ENCODE measurements at regions not wholly inside any gene's neighbourhood (a gene's known extent, or its start where the extent isn't known, plus 50 kb on each side); places are given as distances from the start of the nearest gene placed in this dataset.
A peak's percentile ranks its signal among the peaks of the same experiment; 100 is the strongest.

DNA sequence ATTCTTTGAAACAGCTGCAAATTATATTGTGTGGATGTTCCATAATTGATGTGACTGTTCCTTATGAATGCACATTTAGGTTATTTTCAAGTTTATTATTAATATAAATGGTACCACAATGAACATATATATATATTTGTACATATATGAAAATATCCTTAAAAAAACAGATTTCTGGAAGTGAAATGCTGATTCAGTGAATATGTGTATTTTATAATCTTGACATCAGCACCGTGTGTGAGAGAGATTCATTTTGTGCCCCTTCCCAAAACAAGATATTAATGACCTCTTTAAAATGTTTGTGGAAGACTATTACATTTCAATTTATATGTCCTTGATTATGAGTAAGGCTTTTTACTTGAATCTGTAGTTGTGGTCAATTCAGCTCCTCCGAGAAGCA lies 75.7 kb upstream of the PTPRT start:
- DNase-seq (no peak), ATAC-seq (no peak)
- POLR2A ChIA-PET = no interaction called here
- peaks cover 6% of the 10 kb centered on the region for H3K27me3 Mint-ChIP-seq
- CTCF ChIA-PET = no interaction called here
- intact Hi-C loops (cut with DNase I, micrococcal nuclease) = no loop called here
- no peaks in the 10 kb centered on the region for H3K9me3 Mint-ChIP-seq (ENCODE audit: low read depth)
- no peak overlapping the region for H3K27ac Mint-ChIP-seq
- H3K36me3 Mint-ChIP-seq (ENCODE audit: low read depth) = no peaks in the 10 kb centered on the region
- H3K4me1 Mint-ChIP-seq = no peaks in the 10 kb centered on the region
- no peak overlapping the region for H3K4me3 Mint-ChIP-seq

DNA sequence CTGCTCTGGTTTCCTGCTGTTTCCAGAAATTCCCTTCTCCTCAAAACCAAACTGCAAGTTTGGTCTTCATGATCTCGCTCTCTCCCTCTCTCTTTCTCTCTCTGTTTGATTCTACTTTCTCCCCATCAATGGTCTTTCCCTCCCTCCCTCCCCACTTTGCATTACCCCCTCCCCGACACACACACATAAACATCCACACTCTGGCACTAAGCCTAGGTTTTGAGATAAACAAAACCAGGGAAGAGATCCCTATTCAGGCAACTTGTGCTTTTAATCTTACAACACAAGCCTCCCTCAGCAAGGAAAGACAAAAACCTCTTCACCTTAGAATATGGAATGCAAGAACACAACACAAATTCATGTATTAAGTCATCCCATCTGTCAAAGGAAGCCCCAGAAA lies 73.5 kb upstream of the PTPRT start:
- H3K4me1 Mint-ChIP-seq = no peaks in the 10 kb centered on the region
- no peak for ATAC-seq
- ChIA-PET POLR2A (no interaction called here), CTCF (no interaction called here)
- H3K27ac Mint-ChIP-seq = no peak overlapping the region
- intact Hi-C loops (cut with DNase I, micrococcal nuclease) = no loop called here
- no peaks in the 10 kb centered on the region for H3K36me3 Mint-ChIP-seq (ENCODE audit: low read depth)
- DNase-seq = no peak
- H3K4me3 Mint-ChIP-seq = no peak overlapping the region
- H3K9me3 Mint-ChIP-seq (ENCODE audit: low read depth) = no peaks in the 10 kb centered on the region
- H3K27me3 Mint-ChIP-seq = peaks cover 6% of the 10 kb centered on the region

DNA sequence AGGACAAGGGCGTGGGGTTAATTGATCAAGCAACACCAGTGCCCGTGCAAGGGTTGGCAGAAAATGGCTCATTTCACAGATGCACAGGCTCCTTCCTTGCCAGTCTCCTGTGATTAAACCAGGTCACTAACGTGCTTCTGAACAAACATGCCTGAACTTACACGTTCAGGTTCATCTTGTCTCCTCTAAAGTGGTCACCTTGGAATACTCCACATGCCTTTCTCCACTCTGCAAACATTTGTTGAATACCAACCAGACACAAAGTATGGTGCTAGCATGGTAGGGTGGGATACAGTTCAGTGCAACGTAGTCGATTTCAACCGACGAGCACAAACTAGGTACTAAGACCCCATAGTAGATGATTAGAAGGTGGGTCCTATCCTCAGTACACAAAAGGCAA lies 72.6 kb upstream of the PTPRT start:
- Mint-ChIP-seq H3K9me3 (ENCODE audit: low read depth) (no peaks in the 10 kb centered on the region), H3K4me3 (no peak overlapping the region), H3K4me1 (no peaks in the 10 kb centered on the region), H3K27ac (no peak overlapping the region), H3K27me3 (peaks cover 6% of the 10 kb centered on the region), H3K36me3 (ENCODE audit: low read depth) (no peaks in the 10 kb centered on the region)
- ChIA-PET POLR2A (no interaction called here), CTCF (interaction anchor here (0.6 kb wide), 1 partner anchor 1305 kb away, joined by 4 read pairs; no protein-coding TSS in a partner anchor)
- no peak for ATAC-seq
- no peak for DNase-seq
- intact Hi-C loops (cut with DNase I, micrococcal nuclease) = no loop called here

DNA sequence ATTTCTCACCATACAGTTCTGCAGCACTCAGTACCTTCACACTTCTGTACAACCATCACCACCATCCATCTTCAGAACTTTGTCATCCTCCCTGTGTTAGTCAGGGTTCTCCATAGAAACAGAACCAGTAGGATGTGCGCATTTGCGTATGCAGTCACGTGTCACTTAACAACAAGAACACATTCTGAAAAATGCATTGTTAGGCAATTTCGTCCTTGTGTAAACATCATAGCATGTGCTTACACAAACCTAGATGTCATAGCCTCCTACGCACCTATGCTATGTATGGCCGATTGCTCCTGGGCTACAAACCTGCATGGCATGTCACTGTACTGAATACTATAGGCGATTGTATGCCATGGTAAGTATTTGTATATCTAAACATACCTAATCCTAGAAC lies 66.2 kb upstream of the PTPRT start:
- Mint-ChIP-seq H3K9me3 (ENCODE audit: low read depth) (no peaks in the 10 kb centered on the region), H3K27ac (no peak overlapping the region), H3K27me3 (peaks cover 4% of the 10 kb centered on the region), H3K4me1 (no peaks in the 10 kb centered on the region), H3K4me3 (no peak overlapping the region), H3K36me3 (ENCODE audit: low read depth) (no peaks in the 10 kb centered on the region)
- intact Hi-C loops (cut with DNase I, micrococcal nuclease) = no loop called here
- no peak for ATAC-seq
- CTCF ChIA-PET = no interaction called here
- POLR2A ChIA-PET = no interaction called here
- no peak for DNase-seq

DNA sequence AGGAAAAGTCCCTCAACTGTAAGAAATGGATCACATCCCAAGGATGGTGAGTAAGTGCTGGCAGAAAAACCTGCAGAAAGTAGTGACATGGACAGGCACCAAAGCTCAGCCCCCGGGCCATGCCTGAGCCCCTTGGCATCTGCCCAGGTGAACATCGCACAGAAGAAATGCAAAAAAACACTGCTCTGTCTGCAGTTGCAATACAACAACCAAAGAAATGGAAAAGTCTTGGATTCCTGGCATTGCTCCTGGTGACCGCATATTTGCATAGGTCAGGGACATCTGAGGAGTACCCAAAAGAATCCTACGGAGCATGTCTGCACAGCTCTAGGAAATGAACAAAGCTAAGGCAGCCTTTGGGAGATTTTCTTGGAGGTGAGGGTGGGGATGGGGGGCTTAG lies 63.1 kb upstream of the PTPRT start:
- Mint-ChIP-seq H3K4me1 (no peaks in the 10 kb centered on the region), H3K27ac (no peak overlapping the region), H3K4me3 (no peak overlapping the region), H3K9me3 (ENCODE audit: low read depth) (no peaks in the 10 kb centered on the region), H3K36me3 (ENCODE audit: low read depth) (no peaks in the 10 kb centered on the region), H3K27me3 (peaks cover 6% of the 10 kb centered on the region)
- DNase-seq (no peak), ATAC-seq (no peak)
- ChIA-PET POLR2A (interaction anchor here (0.6 kb wide), 1 partner anchor 1897 kb away, joined by 3 read pairs; no protein-coding TSS in a partner anchor), CTCF (no interaction called here)
- intact Hi-C loops (cut with DNase I, micrococcal nuclease) = no loop called here

DNA sequence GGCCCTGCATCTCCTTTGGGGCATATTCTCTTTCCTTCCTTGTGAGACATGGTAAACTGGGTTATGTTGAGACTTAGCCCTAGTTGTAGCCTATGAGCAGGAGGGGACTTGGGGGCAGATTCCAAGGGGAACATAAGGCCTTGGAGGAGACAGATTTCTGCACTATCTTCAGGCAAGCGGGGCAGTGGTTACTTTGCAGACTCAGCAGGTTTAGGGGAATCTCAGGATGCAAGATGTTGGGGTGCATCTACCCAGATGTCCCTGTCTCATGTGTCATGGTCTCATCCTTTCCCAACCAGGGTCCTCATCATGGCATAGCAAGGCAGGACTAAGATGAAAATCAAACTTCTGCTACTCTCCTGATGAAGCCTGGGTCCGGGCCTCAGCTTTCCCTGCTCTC lies 58.6 kb upstream of the PTPRT start:
- DNase-seq (no peak), ATAC-seq (no peak)
- H3K27ac Mint-ChIP-seq = no peak overlapping the region
- ChIA-PET CTCF (no interaction called here), POLR2A (no interaction called here)
- no peak overlapping the region for H3K4me3 Mint-ChIP-seq
- no peaks in the 10 kb centered on the region for H3K36me3 Mint-ChIP-seq (ENCODE audit: low read depth)
- intact Hi-C loops (cut with DNase I, micrococcal nuclease) = no loop called here
- no peaks in the 10 kb centered on the region for H3K4me1 Mint-ChIP-seq
- H3K9me3 Mint-ChIP-seq (ENCODE audit: low read depth) = no peaks in the 10 kb centered on the region
- H3K27me3 Mint-ChIP-seq = peaks cover 4% of the 10 kb centered on the region

DNA sequence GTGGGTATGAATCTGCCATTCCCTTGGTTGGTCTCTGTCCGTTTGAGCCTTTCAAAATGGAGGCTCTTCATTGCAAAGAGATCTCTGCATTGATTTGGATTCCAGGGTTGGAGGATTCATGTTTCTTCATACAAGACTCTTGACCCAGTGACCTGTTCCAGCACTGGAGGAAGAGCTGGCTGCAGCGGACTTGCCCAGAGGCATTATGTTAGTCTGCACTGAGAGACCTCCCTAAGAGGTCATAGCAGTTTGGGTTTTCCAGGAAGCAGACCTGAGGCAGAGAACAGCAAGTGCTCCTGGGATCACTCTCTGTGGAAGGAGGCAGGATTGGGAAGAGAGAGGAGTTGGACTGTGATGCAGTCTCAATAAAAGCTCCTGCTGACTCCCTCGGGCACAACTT lies 57.7 kb upstream of the PTPRT start:
- ATAC-seq (no peak), DNase-seq (no peak)
- no peaks in the 10 kb centered on the region for H3K9me3 Mint-ChIP-seq (ENCODE audit: low read depth)
- H3K36me3 Mint-ChIP-seq (ENCODE audit: low read depth) = no peaks in the 10 kb centered on the region
- peaks cover 4% of the 10 kb centered on the region for H3K27me3 Mint-ChIP-seq
- H3K4me1 Mint-ChIP-seq = no peaks in the 10 kb centered on the region
- CTCF ChIA-PET = no interaction called here
- intact Hi-C loops (cut with DNase I, micrococcal nuclease) = no loop called here
- POLR2A ChIA-PET = no interaction called here
- H3K27ac Mint-ChIP-seq = no peak overlapping the region
- no peak overlapping the region for H3K4me3 Mint-ChIP-seq

DNA sequence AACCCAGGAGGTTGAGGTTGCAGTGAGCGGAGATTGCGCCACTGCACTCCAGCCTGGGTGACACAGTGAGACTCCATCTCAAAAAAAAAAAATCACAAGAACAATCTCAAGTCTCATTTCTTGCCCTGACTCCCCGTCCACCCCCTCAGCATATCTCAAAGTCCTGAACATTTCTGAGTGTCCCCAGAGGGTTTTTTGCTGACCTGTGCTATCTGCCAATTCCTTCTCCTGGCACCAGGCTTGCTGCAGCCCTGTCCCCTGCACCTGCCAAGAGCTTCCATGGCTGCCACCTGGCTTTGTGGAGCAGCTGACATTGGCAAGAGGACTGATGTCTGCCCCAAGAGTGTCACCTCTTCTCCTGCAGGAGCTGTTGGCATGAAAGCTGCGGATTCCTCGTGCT lies 54.9 kb upstream of the PTPRT start:
- no peak for ATAC-seq
- no peaks in the 10 kb centered on the region for H3K4me1 Mint-ChIP-seq
- intact Hi-C loops (cut with DNase I, micrococcal nuclease) = no loop called here
- no peak for DNase-seq
- no peaks in the 10 kb centered on the region for H3K9me3 Mint-ChIP-seq (ENCODE audit: low read depth)
- H3K36me3 Mint-ChIP-seq (ENCODE audit: low read depth) = no peaks in the 10 kb centered on the region
- no peak overlapping the region for H3K4me3 Mint-ChIP-seq
- H3K27me3 Mint-ChIP-seq = peaks cover 4% of the 10 kb centered on the region
- ChIA-PET POLR2A (no interaction called here), CTCF (no interaction called here)
- no peak overlapping the region for H3K27ac Mint-ChIP-seq

DNA sequence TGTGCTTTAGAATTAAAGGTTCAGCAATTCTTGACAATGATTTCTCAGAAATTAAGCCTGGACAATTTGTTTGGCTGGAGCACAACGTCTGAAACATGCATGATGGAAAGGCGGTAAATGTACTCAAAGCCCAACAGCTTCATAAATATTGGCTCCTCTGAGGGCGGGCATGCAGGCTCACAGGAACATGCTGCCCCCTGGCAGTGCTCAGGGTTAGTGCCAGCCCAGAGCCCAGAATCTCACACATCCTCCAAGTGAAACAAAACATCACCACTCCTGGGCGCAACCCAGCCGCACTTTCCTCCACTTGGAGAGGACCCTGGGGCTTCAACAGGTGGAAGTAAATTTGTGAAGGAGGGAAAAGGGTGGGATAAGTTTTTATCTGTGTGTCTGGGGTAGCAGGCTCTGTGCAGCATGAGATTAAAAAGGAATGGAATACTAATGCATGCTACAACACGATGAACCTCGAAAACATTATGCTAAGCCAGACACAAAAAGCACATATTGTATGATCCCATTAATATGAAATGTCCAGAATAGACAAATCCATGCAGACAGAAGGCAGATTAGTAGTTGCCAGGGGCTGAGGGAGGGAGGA lies 54.1 kb upstream of the PTPRT start:
- ATAC-seq = no peak

DNA sequence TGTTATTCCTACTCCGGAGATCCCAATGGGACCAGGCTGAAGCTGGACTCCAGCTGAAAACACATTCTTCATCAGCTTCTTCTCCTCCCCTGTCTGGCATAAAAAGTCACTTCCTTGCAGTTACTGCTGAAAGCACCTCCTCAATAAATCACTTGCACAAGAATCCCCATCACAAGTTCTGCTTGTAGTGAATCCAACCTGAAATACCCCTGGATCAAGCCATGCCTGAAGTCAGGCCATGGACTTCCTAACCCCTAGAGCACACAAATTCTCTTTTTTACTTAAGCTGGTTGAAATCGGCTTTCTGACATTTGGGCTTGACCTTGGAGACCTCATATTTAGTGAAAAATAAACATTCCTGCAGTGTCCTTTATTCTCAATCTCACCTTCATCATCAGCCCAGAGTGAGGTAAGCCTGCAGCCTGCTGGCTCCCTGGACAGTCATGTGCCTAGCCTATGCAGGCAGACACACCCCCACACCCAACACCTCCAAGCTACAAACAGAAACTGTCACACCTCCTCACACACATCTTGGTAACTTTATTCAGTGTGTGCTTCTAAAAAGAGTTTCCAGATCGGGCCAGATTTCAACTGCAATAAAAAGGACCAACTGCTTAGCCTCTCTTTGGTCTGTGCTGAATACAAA lies 51.5 kb upstream of the PTPRT start:
- DNase-seq (no peak), ATAC-seq (no peak)
- H3K4me1 Mint-ChIP-seq = no peaks in the 10 kb centered on the region
- no peaks in the 10 kb centered on the region for H3K9me3 Mint-ChIP-seq (ENCODE audit: low read depth)
- H3K36me3 Mint-ChIP-seq (ENCODE audit: low read depth) = no peaks in the 10 kb centered on the region
- no peak overlapping the region for H3K4me3 Mint-ChIP-seq
- ChIA-PET POLR2A (no interaction called here), CTCF (no interaction called here)
- intact Hi-C loops (cut with DNase I, micrococcal nuclease) = no loop called here
- no peak overlapping the region for H3K27ac Mint-ChIP-seq
- H3K27me3 Mint-ChIP-seq = no peaks in the 10 kb centered on the region

More for the DNA sequence above, 54.1 kb upstream of the PTPRT start:
- no peak overlapping the region for H3K4me3 Mint-ChIP-seq
- intact Hi-C loops (cut with DNase I, micrococcal nuclease) = no loop called here
- H3K27ac Mint-ChIP-seq = no peak overlapping the region
- no peaks in the 10 kb centered on the region for H3K4me1 Mint-ChIP-seq
- H3K27me3 Mint-ChIP-seq = peaks cover 4% of the 10 kb centered on the region
- ChIA-PET POLR2A (no interaction called here), CTCF (no interaction called here)
- DNase-seq = peak; percentile 7
- no peaks in the 10 kb centered on the region for H3K9me3 Mint-ChIP-seq (ENCODE audit: low read depth)
- no peaks in the 10 kb centered on the region for H3K36me3 Mint-ChIP-seq (ENCODE audit: low read depth)
